ENCODE measurements at regions not wholly inside any gene's neighbourhood (a gene's known extent, or its start where the extent isn't known, plus 50 kb on each side); places are given as distances from the start of the nearest gene placed in this dataset.

DNA sequence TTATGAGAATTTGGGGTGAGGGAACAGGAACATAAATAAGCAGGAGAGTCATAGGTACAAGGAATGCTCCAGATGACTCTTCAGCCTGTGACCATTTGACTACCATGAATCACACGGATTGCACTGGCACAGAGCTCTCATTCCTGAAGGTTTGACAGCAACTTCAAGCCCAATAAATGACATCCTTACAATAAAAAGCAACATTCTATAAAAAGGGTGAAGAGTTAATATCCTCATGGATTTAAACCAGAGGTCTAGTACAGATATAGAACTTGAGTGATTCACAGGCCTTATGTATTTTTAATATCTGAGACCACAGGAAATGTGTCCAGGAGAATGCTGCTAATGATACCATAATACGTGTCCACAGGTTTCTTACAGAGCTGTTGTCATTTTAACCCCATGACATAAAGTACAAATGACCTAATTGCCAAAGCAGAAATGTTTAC lies 158.1 kb downstream of the IRS2 start:
- H3K4me3 ChIP-seq (ENCODE audit: low read depth in 1 of 2, low read length in 2 of 2), result no peak overlapping the region
- H3K9me3 ChIP-seq (ENCODE audit: insufficient read depth, low read length, severe bottlenecking), result no peaks in the 10 kb centered on the region
- no peak overlapping the region for H2AFZ ChIP-seq (ENCODE audit: low read depth, low read length)
- no peaks in the 10 kb centered on the region for H3K27me3 ChIP-seq (ENCODE audit: insufficient read depth, low read length, poor library complexity)
- peaks cover 64% of the 10 kb centered on the region for H3K79me2 ChIP-seq (ENCODE audit: insufficient read depth, low read length)
- no peak overlapping the region for H3K9ac ChIP-seq (ENCODE audit: low read depth, low read length)
- ATAC-seq (ENCODE audit: insufficient read depth, low read depth) (no peak), DNase-seq (no peak)
- H3K36me3 ChIP-seq (ENCODE audit: insufficient read depth, low read length), result no peaks in the 10 kb centered on the region; the same call in none of the 2 replicates
- no peak overlapping the region for H3K4me2 ChIP-seq (ENCODE audit: insufficient read depth, low read length)
- no peaks in the 10 kb centered on the region for H3K4me1 ChIP-seq (ENCODE audit: insufficient read depth, low read length)
- TF ChIP-seq EZH2 (IDR thresholded peaks at IDR 0.05; ENCODE audit: borderline replicate concordance, low read depth, low read length, severe bottlenecking), result no peak
- TF ChIP-seq, protein P1, sequence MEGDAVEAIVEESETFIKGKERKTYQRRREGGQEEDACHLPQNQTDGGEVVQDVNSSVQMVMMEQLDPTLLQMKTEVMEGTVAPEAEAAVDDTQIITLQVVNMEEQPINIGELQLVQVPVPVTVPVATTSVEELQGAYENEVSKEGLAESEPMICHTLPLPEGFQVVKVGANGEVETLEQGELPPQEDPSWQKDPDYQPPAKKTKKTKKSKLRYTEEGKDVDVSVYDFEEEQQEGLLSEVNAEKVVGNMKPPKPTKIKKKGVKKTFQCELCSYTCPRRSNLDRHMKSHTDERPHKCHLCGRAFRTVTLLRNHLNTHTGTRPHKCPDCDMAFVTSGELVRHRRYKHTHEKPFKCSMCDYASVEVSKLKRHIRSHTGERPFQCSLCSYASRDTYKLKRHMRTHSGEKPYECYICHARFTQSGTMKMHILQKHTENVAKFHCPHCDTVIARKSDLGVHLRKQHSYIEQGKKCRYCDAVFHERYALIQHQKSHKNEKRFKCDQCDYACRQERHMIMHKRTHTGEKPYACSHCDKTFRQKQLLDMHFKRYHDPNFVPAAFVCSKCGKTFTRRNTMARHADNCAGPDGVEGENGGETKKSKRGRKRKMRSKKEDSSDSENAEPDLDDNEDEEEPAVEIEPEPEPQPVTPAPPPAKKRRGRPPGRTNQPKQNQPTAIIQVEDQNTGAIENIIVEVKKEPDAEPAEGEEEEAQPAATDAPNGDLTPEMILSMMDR (IDR thresholded peaks at IDR 0.05; ENCODE audit: borderline replicate concordance, extremely low read depth, low read length, poor library complexity, severe bottlenecking), result no peak
- H3K27ac ChIP-seq (ENCODE audit: low read length), result peak overlapping the region; percentile 2; the same call in 1 of the 2 replicates
- peaks cover 19% of the 10 kb centered on the region; the same call in 1 of the 2 replicates for H4K20me1 ChIP-seq (ENCODE audit: insufficient read depth, low read length)

DNA sequence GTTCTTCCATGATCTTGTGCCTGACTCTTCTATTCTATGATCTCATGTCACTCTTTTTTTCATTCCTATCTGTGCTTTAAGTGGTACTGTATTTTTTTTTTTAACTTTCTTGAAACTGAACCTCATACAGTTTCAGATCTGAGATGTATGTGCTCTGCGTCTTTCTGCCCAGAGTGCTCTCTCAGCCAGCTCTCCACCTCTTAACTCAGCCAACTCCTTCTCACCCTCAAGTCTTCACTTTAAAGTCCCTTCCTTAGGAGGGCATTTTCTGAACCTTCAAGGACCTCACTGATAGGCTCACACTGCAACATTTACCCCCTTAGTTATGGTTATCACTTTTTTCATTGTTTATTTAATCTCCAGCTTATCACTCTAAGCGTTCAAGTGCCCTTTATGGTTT lies 158.7 kb downstream of the IRS2 start:
- no peaks in the 10 kb centered on the region for H3K27me3 ChIP-seq (ENCODE audit: insufficient read depth, low read length, poor library complexity)
- H3K4me3 ChIP-seq (ENCODE audit: low read depth in 1 of 2, low read length in 2 of 2), result no peak overlapping the region
- no peaks in the 10 kb centered on the region for H3K4me1 ChIP-seq (ENCODE audit: insufficient read depth, low read length)
- peaks cover 63% of the 10 kb centered on the region for H3K79me2 ChIP-seq (ENCODE audit: insufficient read depth, low read length)
- no peak overlapping the region for H3K9ac ChIP-seq (ENCODE audit: low read depth, low read length)
- DNase-seq, result no peak
- H3K4me2 ChIP-seq (ENCODE audit: insufficient read depth, low read length), result no peak overlapping the region
- TF ChIP-seq EZH2 (IDR thresholded peaks at IDR 0.05; ENCODE audit: borderline replicate concordance, low read depth, low read length, severe bottlenecking), result no peak
- TF ChIP-seq, protein P1 (IDR thresholded peaks at IDR 0.05; ENCODE audit: borderline replicate concordance, extremely low read depth, low read length, poor library complexity, severe bottlenecking), result no peak
- no peak overlapping the region for H2AFZ ChIP-seq (ENCODE audit: low read depth, low read length)
- peak overlapping the region; percentile 2; the same call in 1 of the 2 replicates for H3K27ac ChIP-seq (ENCODE audit: low read length)
- no peaks in the 10 kb centered on the region; the same call in none of the 2 replicates for H3K36me3 ChIP-seq (ENCODE audit: insufficient read depth, low read length)
- ATAC-seq (ENCODE audit: insufficient read depth, low read depth), result no peak
- peaks cover 22% of the 10 kb centered on the region; the same call in 1 of the 2 replicates for H4K20me1 ChIP-seq (ENCODE audit: insufficient read depth, low read length)
- H3K9me3 ChIP-seq (ENCODE audit: insufficient read depth, low read length, severe bottlenecking), result no peaks in the 10 kb centered on the region

DNA sequence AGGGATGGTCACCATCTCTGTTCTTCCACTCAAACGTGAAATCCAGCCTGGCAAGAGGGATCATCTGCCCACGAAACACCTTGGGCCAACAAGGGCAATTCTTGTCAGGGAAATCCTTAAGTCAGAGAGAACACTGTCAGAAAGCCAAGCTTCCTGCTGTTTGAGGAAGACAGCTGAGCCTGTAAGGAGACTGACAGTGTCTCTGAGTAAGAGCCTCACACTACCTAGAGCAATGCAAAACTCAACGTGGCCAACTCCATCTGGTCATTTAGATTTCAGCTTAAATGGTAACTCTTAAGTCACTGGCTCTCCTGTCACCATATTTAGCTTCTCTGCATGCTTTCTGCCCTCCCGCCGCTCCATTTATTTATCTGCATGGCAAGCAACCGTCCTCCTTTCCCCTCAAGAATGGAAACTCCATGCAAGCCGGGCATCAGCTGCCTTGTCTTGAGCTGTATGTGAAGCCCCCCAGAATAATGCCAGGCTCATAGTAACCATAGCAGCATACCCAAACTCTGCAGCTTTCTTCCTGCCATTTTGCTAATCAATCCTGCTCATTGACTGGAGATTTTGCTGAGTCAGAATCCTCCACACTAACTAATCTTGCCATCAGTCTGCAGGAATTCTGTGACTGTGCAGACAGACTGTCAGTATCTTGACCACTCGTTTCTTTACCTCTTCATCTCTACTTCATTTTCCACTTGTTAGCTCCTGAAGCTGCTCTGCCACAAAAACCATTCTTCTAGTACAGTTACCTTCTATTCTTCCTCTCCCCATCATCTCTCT lies 159.8 kb downstream of the IRS2 start:
- no peak overlapping the region for H2AFZ ChIP-seq (ENCODE audit: low read depth, low read length)
- no peak overlapping the region for H3K27ac ChIP-seq (ENCODE audit: low read length)
- H3K4me1 ChIP-seq (ENCODE audit: insufficient read depth, low read length), result no peaks in the 10 kb centered on the region
- TF ChIP-seq, protein P1 (IDR thresholded peaks at IDR 0.05; ENCODE audit: borderline replicate concordance, extremely low read depth, low read length, poor library complexity, severe bottlenecking), result no peak
- no peak for TF ChIP-seq EZH2 (IDR thresholded peaks at IDR 0.05; ENCODE audit: borderline replicate concordance, low read depth, low read length, severe bottlenecking)
- no peak overlapping the region for H3K9ac ChIP-seq (ENCODE audit: low read depth, low read length)
- ATAC-seq (ENCODE audit: insufficient read depth, low read depth) (peak; percentile 56; the same call in 1 of the 3 replicates), DNase-seq (no peak)
- peaks cover 22% of the 10 kb centered on the region; the same call in 1 of the 2 replicates for H4K20me1 ChIP-seq (ENCODE audit: insufficient read depth, low read length)
- H3K27me3 ChIP-seq (ENCODE audit: insufficient read depth, low read length, poor library complexity), result no peaks in the 10 kb centered on the region
- no peak overlapping the region for H3K4me2 ChIP-seq (ENCODE audit: insufficient read depth, low read length)
- H3K9me3 ChIP-seq (ENCODE audit: insufficient read depth, low read length, severe bottlenecking), result no peaks in the 10 kb centered on the region
- H3K4me3 ChIP-seq (ENCODE audit: low read depth in 1 of 2, low read length in 2 of 2), result no peak overlapping the region
- H3K79me2 ChIP-seq (ENCODE audit: insufficient read depth, low read length), result peaks cover 65% of the 10 kb centered on the region
- no peaks in the 10 kb centered on the region; the same call in none of the 2 replicates for H3K36me3 ChIP-seq (ENCODE audit: insufficient read depth, low read length)

Measured in DND-41 (cell line).